CD4-positive, alpha-beta T cell (primary cell): ENCODE measurements at regions not wholly inside any gene's neighbourhood (a gene's known extent, or its start where the extent isn't known, plus 50 kb on each side); places are given as distances from the start of the nearest gene placed in this dataset.

Experiments used
- ATAC-seq: fragments of 200-7000 bp; cut with Tn5 transposase; one replicate; pipeline ENCODE4 v1.10.0; 2022; ENCODE audit warnings: mild to moderate bottlenecking; ENCODE audit not compliant: poor library complexity
- CTCF ChIA-PET: fragments of 350-600 bp; sonication (Branson Sonifier 250); formaldehyde crosslinking; loops from one replicate; lab custom pipeline; 2021; ENCODE audit warnings: antibody characterized with exemption, inconsistent platforms; lab: Charles Lee
- POLR2A ChIA-PET: fragments of 350-600 bp; sonication (Branson Sonifier 250); formaldehyde crosslinking; loops from one replicate; lab custom pipeline; 2021; ENCODE audit warnings: antibody characterized with exemption, inconsistent platforms; lab: Charles Lee
- DNase-seq, 14 experiments: peaks; one replicate each; pipeline ENCODE4 v3.0.0-alpha.2; 2013 to 2020; ENCODE audit warnings: mixed read lengths in 2 of 14
- H3K27ac ChIP-seq, 2 donors: one replicate each; pipeline versions ENCODE4 v1.5.1 to v1.7.0; 2013; ENCODE audit warnings: low read length in 2 of 2, low read depth in 1 of 2, mild to moderate bottlenecking in 1 of 2
- H3K27me3 ChIP-seq, 2 experiments: 1 replicate in 1 of 2; 2 replicates in 1 of 2; pipeline versions ENCODE4 v1.6.1 to v1.7.0; 2013; ENCODE audit warnings: low read length in 2 of 2, control low read depth in 1 of 2, mild to moderate bottlenecking in 1 of 2, moderate library complexity in 1 of 2; ENCODE audit not compliant: insufficient read depth in 2 of 2, control insufficient read depth in 1 of 2
- H3K36me3 ChIP-seq: one replicate; pipeline ENCODE4 v1.6.1; 2013; ENCODE audit warnings: low read length, control low read depth; ENCODE audit not compliant: insufficient read depth
- H3K4me1 ChIP-seq: one replicate; pipeline ENCODE4 v1.6.1; 2013; ENCODE audit warnings: low read length, control low read depth; ENCODE audit not compliant: insufficient read depth
- H3K4me3 ChIP-seq: one replicate; pipeline ENCODE4 v1.5.1; 2013; ENCODE audit warnings: mild to moderate bottlenecking, low read length, moderate library complexity
- H3K9me3 ChIP-seq, 2 experiments: 1 replicate in 1 of 2; 2 replicates in 1 of 2; pipeline versions ENCODE4 v1.6.1 to v1.7.0; 2013; ENCODE audit warnings: low read length in 2 of 2, mild to moderate bottlenecking in 2 of 2, control low read depth in 1 of 2, moderate library complexity in 1 of 2; ENCODE audit not compliant: control insufficient read depth in 1 of 2, insufficient read depth in 1 of 2
- H3K27ac Mint-ChIP-seq: one replicate; pipeline ENCODE4 v1.8.0; 2020; ENCODE audit warnings: mixed read lengths
- H3K27me3 Mint-ChIP-seq: one replicate; pipeline ENCODE4 v1.8.0; 2021; ENCODE audit warnings: mixed read lengths
- H3K36me3 Mint-ChIP-seq: one replicate; pipeline ENCODE4 v1.8.0; 2021; ENCODE audit warnings: low read depth, mixed read lengths
- H3K4me1 Mint-ChIP-seq: one replicate; pipeline ENCODE4 v1.8.0; 2021; ENCODE audit warnings: low read depth, mixed read lengths
- H3K4me3 Mint-ChIP-seq: one replicate; pipeline ENCODE4 v1.8.0; 2020; ENCODE audit warnings: mild to moderate bottlenecking, mixed read lengths
- H3K9me3 Mint-ChIP-seq: one replicate; pipeline ENCODE4 v1.8.0; 2020; ENCODE audit warnings: mixed read lengths
- intact Hi-C, 2 experiments: fragments of 100-400 bp; cut with DNase I in 1 of 2; cut with micrococcal nuclease in 1 of 2; formaldehyde crosslinking; loops; one replicate each; pipeline versions ENCODE4 v1.15.1 to v1.9.0; 2023 to 2025; cut with DNase I, micrococcal nuclease
- TF ChIP-seq, protein P1 (sequence below): fragments of 200-600 bp; IDR thresholded peaks from one replicate; pipeline ENCODE4 v1.8.0; 2022; ENCODE audit warnings: antibody characterized with exemption, mild to moderate bottlenecking

DNA sequence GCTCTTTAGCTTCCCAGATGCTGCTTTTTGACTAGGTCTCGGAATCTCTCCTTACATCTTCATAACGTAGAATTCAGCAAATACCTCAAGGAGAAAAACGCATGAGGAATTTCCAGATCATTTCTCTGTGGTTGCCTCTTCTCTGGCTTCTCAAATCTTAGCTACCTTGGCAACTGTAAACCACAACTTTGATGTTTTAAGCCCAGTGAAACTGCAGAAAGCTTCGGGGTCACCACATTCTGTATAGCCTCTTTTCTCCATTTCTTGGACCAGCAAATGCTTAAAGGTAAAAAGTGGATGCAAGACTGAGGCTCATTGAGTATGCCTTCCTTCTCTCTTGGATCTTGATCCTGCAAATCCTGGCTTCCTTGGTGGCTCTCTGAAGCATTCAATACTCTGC is 125.5 kb upstream of the FBXL4 start:
- H3K27ac Mint-ChIP-seq = no peak overlapping the region
- no peak for DNase-seq
- peaks cover 45% of the 10 kb centered on the region for H3K27me3 Mint-ChIP-seq
- ChIA-PET CTCF (no interaction called here), POLR2A (no interaction called here)
- H3K27me3 ChIP-seq = no peaks in the 10 kb centered on the region
- intact Hi-C loops = no loop called here
- no peaks in the 10 kb centered on the region for H3K9me3 Mint-ChIP-seq
- TF ChIP-seq, protein P1, sequence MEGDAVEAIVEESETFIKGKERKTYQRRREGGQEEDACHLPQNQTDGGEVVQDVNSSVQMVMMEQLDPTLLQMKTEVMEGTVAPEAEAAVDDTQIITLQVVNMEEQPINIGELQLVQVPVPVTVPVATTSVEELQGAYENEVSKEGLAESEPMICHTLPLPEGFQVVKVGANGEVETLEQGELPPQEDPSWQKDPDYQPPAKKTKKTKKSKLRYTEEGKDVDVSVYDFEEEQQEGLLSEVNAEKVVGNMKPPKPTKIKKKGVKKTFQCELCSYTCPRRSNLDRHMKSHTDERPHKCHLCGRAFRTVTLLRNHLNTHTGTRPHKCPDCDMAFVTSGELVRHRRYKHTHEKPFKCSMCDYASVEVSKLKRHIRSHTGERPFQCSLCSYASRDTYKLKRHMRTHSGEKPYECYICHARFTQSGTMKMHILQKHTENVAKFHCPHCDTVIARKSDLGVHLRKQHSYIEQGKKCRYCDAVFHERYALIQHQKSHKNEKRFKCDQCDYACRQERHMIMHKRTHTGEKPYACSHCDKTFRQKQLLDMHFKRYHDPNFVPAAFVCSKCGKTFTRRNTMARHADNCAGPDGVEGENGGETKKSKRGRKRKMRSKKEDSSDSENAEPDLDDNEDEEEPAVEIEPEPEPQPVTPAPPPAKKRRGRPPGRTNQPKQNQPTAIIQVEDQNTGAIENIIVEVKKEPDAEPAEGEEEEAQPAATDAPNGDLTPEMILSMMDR = no peak
- ATAC-seq = no peak
- no peaks in the 10 kb centered on the region for H3K9me3 ChIP-seq
- no peak overlapping the region for H3K4me3 Mint-ChIP-seq
- no peak overlapping the region for H3K4me3 ChIP-seq
- H3K36me3 ChIP-seq = no peaks in the 10 kb centered on the region
- H3K36me3 Mint-ChIP-seq = no peaks in the 10 kb centered on the region
- H3K4me1 Mint-ChIP-seq = no peaks in the 10 kb centered on the region
- H3K27ac ChIP-seq = no peak overlapping the region
- no peaks in the 10 kb centered on the region for H3K4me1 ChIP-seq

GRCh38 chr6:99066044-99066443 is 118.3 kb upstream of the FBXL4 start:
- DNase-seq = no peak

DNA sequence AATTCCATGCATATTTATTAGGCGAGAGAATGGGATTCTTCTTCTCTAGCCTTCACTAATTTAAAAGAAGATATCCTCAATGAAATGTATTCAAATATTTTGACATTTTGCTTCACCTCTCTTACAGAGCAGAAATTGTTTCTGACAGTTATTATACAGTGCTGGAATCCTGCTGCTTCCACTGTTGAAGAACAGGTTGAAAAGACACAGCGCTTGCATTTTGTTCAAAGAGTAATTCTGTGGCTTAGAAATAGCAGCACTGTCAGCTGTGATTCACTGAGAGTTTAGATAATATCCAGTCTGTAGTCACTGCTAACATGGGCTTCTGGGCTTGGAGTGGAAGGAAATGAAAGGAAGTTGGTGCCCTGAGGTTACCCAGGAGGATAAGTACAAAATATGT is 117.1 kb upstream of the FBXL4 start:
- TF ChIP-seq, protein P1 = no peak
- DNase-seq = no peak
- CTCF ChIA-PET = no interaction called here
- intact Hi-C loops = no loop called here
- H3K4me3 ChIP-seq = no peak overlapping the region
- H3K36me3 ChIP-seq = no peaks in the 10 kb centered on the region
- no peak overlapping the region for H3K4me3 Mint-ChIP-seq
- POLR2A ChIA-PET = no interaction called here
- ATAC-seq = no peak
- no peaks in the 10 kb centered on the region for H3K4me1 Mint-ChIP-seq
- H3K27ac ChIP-seq = no peak overlapping the region
- H3K36me3 Mint-ChIP-seq = no peaks in the 10 kb centered on the region
- peaks cover 0 to 3% of the 10 kb centered on the region in 2 experiments for H3K27me3 ChIP-seq
- peaks cover 22% of the 10 kb centered on the region for H3K27me3 Mint-ChIP-seq
- no peaks in the 10 kb centered on the region for H3K9me3 ChIP-seq
- no peaks in the 10 kb centered on the region for H3K9me3 Mint-ChIP-seq
- H3K4me1 ChIP-seq = no peaks in the 10 kb centered on the region
- H3K27ac Mint-ChIP-seq = no peak overlapping the region

More at GRCh38 chr6:99066044-99066443, 118.3 kb upstream of the FBXL4 start:
- Mint-ChIP-seq H3K4me3 (no peak overlapping the region), H3K36me3 (no peaks in the 10 kb centered on the region), H3K27me3 (peaks cover 32% of the 10 kb centered on the region), H3K9me3 (no peaks in the 10 kb centered on the region), H3K4me1 (no peaks in the 10 kb centered on the region), H3K27ac (no peak overlapping the region)
- Histone ChIP-seq H3K9me3 (no peaks in the 10 kb centered on the region), H3K4me1 (no peaks in the 10 kb centered on the region), H3K27me3 (peaks cover 0 to 3% of the 10 kb centered on the region in 2 experiments), H3K27ac (no peak overlapping the region), H3K4me3 (no peak overlapping the region), H3K36me3 (no peaks in the 10 kb centered on the region)
- no peak for ATAC-seq
- ChIA-PET CTCF (no interaction called here), POLR2A (no interaction called here)
- TF ChIP-seq, protein P1 = no peak
- intact Hi-C loops = no loop called here
